Renal pelvis (tissue), 1 donor: ENCODE measurements at regions not wholly inside any gene's neighbourhood (a gene's known extent, or its start where the extent isn't known, plus 50 kb on each side); places are given as distances from the start of the nearest gene placed in this dataset.
"Not testable (repeated sequence)": the region's sequence is repeated elsewhere in the genome, so short reads cannot be mapped to it uniquely, and the experiment has no call there.

Experiments
- DNase-seq: peaks from one replicate; pipeline ENCODE4 v3.0.0-alpha.2; 2013

GRCh38 chr3:40949347-40949746, 250.0 kb upstream of the CTNNB1 start:
- DNase-seq = not testable (repeated sequence)

DNA sequence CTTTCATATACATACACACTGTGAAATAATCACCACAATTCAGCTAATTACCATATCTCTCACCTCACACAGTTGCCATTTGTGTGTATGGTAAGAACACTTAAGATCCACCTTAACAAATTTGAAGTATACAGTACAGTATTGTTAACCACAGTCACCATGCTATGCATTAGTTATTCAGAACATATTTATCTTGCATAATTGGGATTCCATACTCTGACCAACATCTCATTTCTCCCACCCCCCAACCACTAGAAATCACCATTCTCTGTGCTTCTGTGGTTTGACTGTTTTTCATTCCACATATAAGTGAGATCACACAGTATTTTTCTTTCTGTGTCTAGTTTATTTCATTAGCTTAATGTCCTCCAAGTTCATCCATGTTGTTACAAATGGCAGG, 247.7 kb upstream of the CTNNB1 start:
- no peak for DNase-seq

- DNase-seq = no peak
Observed at GRCh38 chr3:40961104-40961857, 238.0 kb upstream of the CTNNB1 start.

DNA sequence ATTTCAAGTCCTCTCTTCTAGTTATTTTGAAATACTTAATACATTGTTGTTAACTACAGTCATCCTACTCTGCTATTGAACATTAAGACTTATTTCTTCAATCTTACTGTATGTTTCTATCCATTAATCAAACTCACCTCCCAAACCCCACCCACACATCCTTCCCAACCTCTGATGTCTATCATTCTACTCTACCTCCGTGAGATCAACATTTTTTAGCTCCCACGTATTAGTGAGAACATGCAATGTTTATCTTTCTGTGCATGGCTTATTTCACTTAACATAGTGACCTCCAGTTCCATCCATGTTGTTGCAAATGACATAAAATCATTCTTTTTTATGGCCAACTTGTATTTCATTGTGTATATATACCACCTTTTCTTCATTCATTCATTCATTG, 236.6 kb upstream of the CTNNB1 start:
- no peak for DNase-seq

DNA sequence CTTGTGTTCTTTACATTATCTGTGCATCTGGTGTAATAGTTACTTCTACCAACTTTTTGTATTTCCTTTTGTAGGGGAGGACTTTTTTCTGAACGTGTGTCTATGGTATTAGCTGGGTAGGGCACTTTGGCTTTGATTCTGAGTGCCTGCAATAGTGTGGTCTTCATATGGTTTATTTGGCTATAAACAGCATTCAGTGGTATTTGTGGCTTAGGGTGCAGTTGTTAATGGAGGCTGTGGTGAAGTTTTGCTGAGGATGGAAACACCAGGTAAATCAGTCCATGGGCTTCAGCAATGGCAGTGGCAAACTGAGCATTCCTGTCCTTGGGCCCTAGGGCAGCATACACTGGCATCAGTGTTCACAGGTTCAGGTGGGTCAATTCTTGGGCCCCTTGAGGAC, 230.6 kb upstream of the CTNNB1 start:
- DNase-seq = no peak

DNA sequence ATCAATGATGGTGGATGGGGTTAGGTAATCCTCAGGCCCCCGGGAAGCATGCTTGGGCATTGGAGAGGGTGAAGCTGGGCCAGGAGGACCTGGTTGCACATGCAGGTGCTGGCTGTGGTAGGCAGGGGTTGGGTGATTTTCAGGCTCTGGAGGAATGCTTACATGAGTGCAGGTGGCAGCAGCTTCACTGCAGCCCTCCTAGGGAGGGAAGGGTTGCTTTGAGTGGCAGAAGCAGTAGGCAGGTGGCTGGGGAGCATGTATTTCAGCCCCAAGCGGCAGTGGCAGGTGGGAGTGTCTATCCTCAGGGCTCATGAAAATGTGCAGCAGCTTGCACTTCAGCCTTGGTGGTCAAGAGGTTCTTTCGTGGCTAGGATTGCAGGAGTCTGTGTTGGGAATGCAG, 230.0 kb upstream of the CTNNB1 start:
- DNase-seq = no peak

DNA sequence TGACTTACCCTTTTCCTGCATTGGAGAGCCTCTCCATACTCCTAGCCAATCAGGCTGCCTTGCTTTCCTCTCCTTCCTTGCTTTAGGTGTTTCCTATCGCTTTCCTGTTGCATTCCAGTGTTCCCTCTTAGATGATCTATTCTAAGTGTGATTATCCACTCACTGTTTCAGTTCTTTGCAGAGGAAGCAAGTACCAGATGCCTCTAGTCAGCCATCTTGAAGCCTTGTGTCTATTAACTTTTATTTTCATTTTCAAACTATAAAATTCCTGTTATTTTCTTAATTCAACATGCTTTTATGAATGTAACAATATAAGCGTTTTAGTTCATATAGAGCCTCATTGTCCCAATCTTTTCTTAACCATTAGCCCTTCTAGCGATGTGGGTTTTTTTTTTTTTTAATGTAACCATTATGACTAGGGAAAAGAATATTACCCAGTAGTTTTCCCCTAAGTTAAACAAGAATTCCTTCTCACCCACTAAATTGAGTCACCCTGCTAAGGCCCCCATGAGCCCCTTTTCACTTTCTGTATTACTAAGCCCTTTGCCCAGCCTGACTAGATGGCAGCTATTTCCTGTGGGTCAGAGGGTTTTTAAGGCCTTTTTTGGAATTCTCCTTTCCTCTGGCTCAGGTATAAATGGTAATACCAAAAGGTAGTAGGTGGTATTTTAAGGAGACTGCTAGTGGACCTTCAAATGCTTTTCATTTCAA, 229.4 kb upstream of the CTNNB1 start:
- DNase-seq = no peak

DNA sequence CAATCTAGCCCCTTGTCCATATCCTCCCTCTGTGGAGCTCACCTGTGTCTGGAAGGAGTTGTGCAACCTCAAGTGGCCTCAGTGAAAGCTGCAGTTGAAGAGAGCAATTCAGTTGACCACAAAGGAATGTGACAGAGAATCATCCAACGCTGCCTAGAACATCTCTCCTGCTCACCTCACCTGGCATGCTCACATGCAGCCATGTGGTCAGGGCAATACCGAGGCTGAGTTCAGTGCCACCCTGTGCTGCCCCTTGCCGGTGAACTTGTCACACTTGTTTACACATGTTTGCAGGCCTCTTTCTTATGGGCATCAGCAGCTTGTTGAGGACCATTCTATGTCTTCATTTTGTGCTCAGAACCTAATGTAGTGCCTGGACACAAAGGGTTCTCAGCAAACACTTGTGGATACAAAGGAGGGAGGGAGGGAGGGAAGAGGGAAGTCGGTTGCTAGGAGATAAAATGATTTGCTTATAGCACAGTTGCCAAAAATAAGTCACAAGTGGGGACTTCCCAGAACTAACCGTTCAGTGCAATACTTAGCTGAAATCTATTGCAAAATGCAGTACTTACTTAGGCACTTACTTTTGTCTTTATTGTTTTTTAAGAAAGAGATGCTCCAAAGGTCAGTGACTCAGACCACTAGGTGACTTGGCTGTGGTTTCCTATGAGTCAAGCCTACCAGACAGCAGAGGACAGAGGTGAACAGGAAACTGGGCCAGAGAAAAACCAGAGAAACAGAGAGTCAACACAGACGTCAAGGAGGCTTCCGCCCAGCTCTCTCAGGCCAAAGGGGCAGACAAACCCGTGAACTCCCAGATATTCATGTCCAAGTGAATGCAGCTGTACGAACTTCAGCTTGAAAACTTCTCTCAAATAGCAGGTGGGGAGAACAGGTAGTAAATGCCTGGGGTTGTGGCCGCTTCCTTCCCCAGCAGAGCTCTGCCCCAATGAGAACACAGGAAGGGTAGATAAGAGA, 227.8 kb upstream of the CTNNB1 start:
- DNase-seq = peak; percentile 20

GRCh38 chr3:40972350-40972749, 227.0 kb upstream of the CTNNB1 start:
- no peak for DNase-seq

DNA sequence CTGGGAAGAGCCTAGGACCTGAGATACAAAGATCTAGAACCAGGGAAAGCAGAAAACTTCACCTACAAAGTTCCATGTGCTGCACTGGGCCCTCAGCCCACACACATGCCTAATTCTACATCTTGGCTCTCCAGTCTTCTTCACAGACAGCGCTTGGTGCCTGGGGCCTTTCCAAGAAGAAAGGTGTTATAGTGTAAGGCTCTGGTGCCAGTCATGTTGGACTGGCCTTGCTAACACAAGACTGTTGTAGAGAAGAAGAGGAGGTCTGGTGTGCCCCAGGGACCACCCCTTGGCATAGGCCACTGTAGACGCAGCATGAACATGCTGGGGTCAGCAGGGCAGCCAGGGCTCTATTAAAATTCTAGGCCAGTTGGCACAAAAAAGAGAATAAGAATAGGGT, 226.2 kb upstream of the CTNNB1 start:
- no peak for DNase-seq

DNA sequence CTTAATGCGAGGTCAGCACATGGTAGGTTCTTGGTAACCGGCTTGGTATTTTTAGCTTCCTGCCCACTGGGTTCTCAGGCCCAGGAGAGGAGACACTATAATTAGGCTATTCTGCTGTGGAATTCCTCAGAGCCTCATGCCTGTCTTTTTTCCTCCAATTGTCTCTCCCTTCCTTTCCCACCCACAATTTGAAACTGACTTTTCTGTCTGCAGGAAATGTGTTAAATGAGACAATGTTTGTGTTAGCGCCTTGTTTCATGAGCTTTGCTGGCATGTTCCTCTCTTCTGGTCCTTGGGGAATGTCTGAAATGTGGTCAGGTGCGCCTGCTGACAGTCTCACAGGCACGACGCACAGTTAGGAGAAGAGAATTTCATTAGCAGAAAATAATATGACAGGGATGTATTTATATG, 223.6 kb upstream of the CTNNB1 start:
- no peak for DNase-seq

DNA sequence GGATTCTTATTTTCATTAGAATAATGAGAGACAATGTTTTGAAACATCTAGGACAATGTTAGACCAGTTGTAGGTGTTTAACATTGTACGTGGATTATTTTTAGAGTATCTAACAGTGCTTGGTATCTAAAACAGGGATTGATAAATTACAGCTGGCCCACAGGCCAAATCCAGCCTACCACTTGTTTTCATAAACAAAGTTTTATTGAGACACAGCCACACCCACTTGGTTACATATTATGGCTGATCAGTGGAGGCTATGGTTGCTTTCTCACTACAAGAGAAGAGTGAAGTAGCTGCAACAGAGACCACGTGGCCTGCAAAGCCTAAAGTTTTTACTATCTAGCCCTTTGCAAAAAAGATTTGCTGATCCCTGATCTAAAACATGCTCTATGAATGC, 223.1 kb upstream of the CTNNB1 start:
- DNase-seq = no peak

DNA sequence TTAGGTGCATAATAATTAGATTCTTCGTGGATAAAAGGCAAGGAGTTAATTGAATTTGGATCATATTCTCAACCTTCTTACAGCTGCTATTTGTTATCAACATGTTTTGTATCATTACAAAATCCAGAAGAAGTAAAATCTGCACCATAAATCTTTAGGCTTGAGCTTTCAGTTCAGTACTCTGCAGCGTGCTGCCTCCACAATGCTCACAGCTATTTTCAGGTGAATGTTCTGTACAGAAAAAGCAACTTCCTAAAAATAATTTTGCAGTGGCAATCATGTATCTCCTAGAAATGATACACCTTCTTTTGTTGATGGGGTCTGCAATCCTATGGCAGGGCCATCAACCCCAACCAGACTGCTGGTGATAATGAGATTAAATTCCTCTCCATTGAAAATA, 220.9 kb upstream of the CTNNB1 start:
- DNase-seq = no peak

- DNase-seq = no peak
Observed at GRCh38 chr3:40979962-40980361, 219.3 kb upstream of the CTNNB1 start.

DNA sequence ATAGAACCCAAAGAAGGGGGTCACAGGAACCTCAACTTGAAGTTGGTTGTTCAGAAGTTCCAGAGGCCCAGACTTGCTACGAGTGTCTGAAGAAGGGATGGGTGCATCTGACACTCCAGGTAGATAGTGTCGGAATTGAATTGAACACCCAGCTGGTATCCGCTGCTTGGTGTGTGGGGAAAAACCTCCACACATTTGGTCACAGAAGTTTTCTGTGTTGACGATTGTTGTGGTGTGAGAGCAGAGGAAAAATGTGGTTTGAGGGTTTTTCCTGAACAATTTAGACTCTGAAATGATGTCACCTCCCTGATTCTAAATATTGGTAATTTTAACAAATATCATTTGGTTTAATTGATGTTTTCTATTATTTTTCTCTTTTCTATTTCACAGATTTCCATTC, 218.8 kb upstream of the CTNNB1 start:
- DNase-seq = no peak

- DNase-seq = no peak
Observed at GRCh38 chr3:40985195-40985594, 214.1 kb upstream of the CTNNB1 start.

DNA sequence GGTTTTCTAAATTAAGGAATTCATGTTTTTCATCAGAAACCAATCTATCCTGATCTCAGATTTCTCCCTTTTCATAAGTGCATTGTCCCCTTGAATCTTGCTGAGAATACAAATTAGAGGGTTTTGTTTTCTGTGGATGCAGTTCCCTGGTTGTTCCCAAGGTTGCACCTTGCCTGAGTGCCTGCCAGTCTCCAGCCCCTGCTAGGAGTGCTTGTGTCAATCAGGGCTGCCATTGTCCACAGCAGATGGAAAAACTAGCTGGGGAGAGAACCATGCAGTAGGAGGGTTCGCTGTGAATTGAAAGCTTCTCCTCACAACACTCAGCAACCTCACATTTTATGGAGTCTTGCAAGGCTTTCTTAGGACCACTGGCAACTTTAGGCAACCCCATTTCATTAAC, 210.8 kb upstream of the CTNNB1 start:
- DNase-seq = no peak

- no peak for DNase-seq
Observed at GRCh38 chr3:40989141-40990061, 209.9 kb upstream of the CTNNB1 start.

- DNase-seq = no peak
Observed at GRCh38 chr3:40990062-40990456, 209.2 kb upstream of the CTNNB1 start.

DNA sequence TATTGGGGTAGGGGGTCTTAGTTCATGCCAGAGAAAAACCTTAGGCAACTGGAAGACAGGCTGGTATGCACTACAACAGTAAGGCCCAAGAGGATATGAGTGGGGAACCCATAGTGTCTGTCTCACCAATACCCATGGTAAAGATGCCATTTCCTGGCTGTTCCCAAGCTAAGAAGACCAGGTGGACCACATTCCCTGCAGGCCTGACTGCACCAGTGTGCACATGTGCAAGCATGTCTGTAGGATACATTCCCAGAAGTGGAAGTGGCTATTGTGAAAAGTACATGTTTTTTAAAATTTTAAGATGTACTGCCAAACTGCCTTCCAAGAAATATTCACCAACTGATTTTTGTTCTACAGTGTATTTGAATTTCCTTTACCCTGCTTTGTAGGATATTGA, 207.3 kb upstream of the CTNNB1 start:
- DNase-seq = no peak

GRCh38 chr3:40994611-40995010, 204.7 kb upstream of the CTNNB1 start:
- DNase-seq = no peak
